ENCODE measurements at regions not wholly inside any gene's neighbourhood (a gene's known extent, or its start where the extent isn't known, plus 50 kb on each side); places are given as distances from the start of the nearest gene placed in this dataset.

GRCh38 chr3:59436164-59436958 lies 386.5 kb upstream of the CFAP20DC start:
- DNase-seq (ENCODE audit: low spot score) = no peak
- intact Hi-C loops (cut with DNase I) = no loop called here

- intact Hi-C loops (cut with DNase I) = no loop called here
- DNase-seq (ENCODE audit: low spot score) = no peak
Measured at GRCh38 chr3:59433546-59433945, 383.7 kb upstream of the CFAP20DC start.

- intact Hi-C loops (cut with DNase I) = no loop called here
- DNase-seq (ENCODE audit: low spot score) = no peak
Measured at GRCh38 chr3:59432665-59433064, 382.8 kb upstream of the CFAP20DC start.

GRCh38 chr3:59430341-59430740 lies 380.5 kb upstream of the CFAP20DC start:
- intact Hi-C loops (cut with DNase I) = no loop called here

GRCh38 chr3:59429198-59429597 lies 379.4 kb upstream of the CFAP20DC start:
- DNase-seq (ENCODE audit: low spot score) = no peak
- intact Hi-C loops (cut with DNase I) = no loop called here

More at GRCh38 chr3:59430341-59430740, 380.5 kb upstream of the CFAP20DC start:
- no peak for DNase-seq (ENCODE audit: low spot score)

GRCh38 chr3:59426821-59427565 lies 377.2 kb upstream of the CFAP20DC start:
- DNase-seq (ENCODE audit: low spot score) = no peak
- intact Hi-C loops (cut with DNase I) = no loop called here

GRCh38 chr3:59425942-59426341 lies 376.1 kb upstream of the CFAP20DC start:
- DNase-seq (ENCODE audit: low spot score) = no peak
- intact Hi-C loops (cut with DNase I) = no loop called here

- DNase-seq (ENCODE audit: low spot score) = no peak
- intact Hi-C loops (cut with DNase I) = no loop called here
Measured at GRCh38 chr3:59425371-59425770, 375.5 kb upstream of the CFAP20DC start.

- DNase-seq (ENCODE audit: low spot score) = no peak
Measured at GRCh38 chr3:59424268-59425010, 374.6 kb upstream of the CFAP20DC start.

GRCh38 chr3:59423707-59424106 lies 373.9 kb upstream of the CFAP20DC start:
- DNase-seq (ENCODE audit: low spot score) = no peak
- intact Hi-C loops (cut with DNase I) = no loop called here

More at GRCh38 chr3:59424268-59425010, 374.6 kb upstream of the CFAP20DC start:
- intact Hi-C loops (cut with DNase I) = no loop called here

GRCh38 chr3:59422312-59422711 lies 372.5 kb upstream of the CFAP20DC start:
- intact Hi-C loops (cut with DNase I) = no loop called here
- no peak for DNase-seq (ENCODE audit: low spot score)

- intact Hi-C loops (cut with DNase I) = no loop called here
- DNase-seq (ENCODE audit: low spot score) = no peak
Measured at GRCh38 chr3:59418836-59419235, 369.0 kb upstream of the CFAP20DC start.

- no peak for DNase-seq (ENCODE audit: low spot score)
- intact Hi-C loops (cut with DNase I) = no loop called here
Measured at GRCh38 chr3:59412516-59412915, 362.7 kb upstream of the CFAP20DC start.

GRCh38 chr3:59411694-59412093 lies 361.9 kb upstream of the CFAP20DC start:
- DNase-seq (ENCODE audit: low spot score) = no peak
- intact Hi-C loops (cut with DNase I) = no loop called here

- intact Hi-C loops (cut with DNase I) = no loop called here
- no peak for DNase-seq (ENCODE audit: low spot score)
Measured at GRCh38 chr3:59411186-59411585, 361.4 kb upstream of the CFAP20DC start.

GRCh38 chr3:59408047-59408624 lies 358.3 kb upstream of the CFAP20DC start:
- DNase-seq (ENCODE audit: low spot score) = no peak
- intact Hi-C loops (cut with DNase I) = no loop called here

- no peak for DNase-seq (ENCODE audit: low spot score)
- intact Hi-C loops (cut with DNase I) = no loop called here
Measured at GRCh38 chr3:59407425-59407824, 357.6 kb upstream of the CFAP20DC start.

- intact Hi-C loops (cut with DNase I) = no loop called here
- DNase-seq (ENCODE audit: low spot score) = no peak
Measured at GRCh38 chr3:59406943-59407342, 357.1 kb upstream of the CFAP20DC start.

- DNase-seq (ENCODE audit: low spot score) = no peak
- intact Hi-C loops (cut with DNase I) = no loop called here
Measured at GRCh38 chr3:59404851-59405250, 355.0 kb upstream of the CFAP20DC start.

GRCh38 chr3:59404064-59404463 lies 354.2 kb upstream of the CFAP20DC start:
- intact Hi-C loops (cut with DNase I) = no loop called here
- no peak for DNase-seq (ENCODE audit: low spot score)

All from cardiac septum (tissue), 1 donor.